Stomach (tissue), 4 donors: ENCODE measurements at regions not wholly inside any gene's neighbourhood (a gene's known extent, or its start where the extent isn't known, plus 50 kb on each side); places are given as distances from the start of the nearest gene placed in this dataset.

Source experiments
- POLR2A ChIP-seq, 4 donors: fragments of 450-650 bp; IDR thresholded peaks; one replicate each; pipeline ENCODE4 v1.6.1; 2016; ENCODE audit warnings: antibody characterized with exemption in 4 of 4, control low read depth in 2 of 4, mild to moderate bottlenecking in 1 of 4, moderate library complexity in 1 of 4
- POLR2AphosphoS5 ChIP-seq, 3 donors: sonication (generic); formaldehyde crosslinking; IDR thresholded peaks; one replicate each; pipeline ENCODE4 v1.6.1; 2016; ENCODE audit warnings: antibody characterized with exemption in 3 of 3
- TF ChIP-seq, protein P1 (sequence below), 7 experiments: fragments of 450-650 bp in 4 of 7; fragments of 200-600 bp in 3 of 7; sonication (generic) in 3 of 7; IDR thresholded peaks; one replicate each; pipeline ENCODE4 v1.5.1; 2016 to 2019; ENCODE audit warnings: antibody characterized with exemption in 7 of 7, control low read depth in 2 of 7, mild to moderate bottlenecking in 1 of 7

DNA sequence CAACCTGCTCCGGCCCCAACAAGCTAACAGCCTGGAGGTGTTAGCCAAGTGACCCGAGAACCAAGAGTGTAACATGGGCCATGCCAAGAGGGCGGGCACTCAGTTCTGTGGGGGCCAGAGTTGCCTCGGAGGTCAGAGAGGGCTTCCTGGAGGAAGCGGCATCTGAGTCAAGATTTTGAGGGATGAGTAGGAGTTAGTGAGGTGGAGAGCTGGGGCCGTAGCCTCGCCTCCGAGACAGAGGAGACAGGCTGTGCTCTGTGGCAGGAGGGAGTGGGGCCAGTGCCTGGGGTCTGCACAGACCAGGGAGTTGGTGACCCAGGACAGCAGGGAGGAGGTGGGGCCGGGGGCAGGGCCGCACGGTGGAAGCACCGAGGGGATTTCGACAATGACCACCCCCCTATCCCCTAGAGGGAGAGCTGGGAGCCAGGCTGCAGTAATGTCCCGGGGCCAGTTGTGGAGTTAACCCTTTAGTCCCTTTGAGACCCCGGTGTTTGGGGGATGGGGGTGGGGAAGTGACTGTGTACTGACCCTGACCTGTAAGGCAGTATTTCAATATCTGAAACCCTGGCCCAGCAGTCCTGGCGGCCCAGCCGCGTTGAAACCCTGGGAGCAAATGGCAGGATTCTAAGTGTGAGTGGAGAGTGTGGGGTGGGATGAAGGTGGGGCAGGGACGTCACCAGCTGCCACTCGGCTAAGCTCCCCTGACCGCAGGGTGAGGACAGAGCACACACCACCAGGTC is 148.7 kb upstream of the COL5A1 start:
- TF ChIP-seq, protein P1, sequence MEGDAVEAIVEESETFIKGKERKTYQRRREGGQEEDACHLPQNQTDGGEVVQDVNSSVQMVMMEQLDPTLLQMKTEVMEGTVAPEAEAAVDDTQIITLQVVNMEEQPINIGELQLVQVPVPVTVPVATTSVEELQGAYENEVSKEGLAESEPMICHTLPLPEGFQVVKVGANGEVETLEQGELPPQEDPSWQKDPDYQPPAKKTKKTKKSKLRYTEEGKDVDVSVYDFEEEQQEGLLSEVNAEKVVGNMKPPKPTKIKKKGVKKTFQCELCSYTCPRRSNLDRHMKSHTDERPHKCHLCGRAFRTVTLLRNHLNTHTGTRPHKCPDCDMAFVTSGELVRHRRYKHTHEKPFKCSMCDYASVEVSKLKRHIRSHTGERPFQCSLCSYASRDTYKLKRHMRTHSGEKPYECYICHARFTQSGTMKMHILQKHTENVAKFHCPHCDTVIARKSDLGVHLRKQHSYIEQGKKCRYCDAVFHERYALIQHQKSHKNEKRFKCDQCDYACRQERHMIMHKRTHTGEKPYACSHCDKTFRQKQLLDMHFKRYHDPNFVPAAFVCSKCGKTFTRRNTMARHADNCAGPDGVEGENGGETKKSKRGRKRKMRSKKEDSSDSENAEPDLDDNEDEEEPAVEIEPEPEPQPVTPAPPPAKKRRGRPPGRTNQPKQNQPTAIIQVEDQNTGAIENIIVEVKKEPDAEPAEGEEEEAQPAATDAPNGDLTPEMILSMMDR (IDR thresholded peaks at IDR 0.05) = no peak
- TF ChIP-seq POLR2A (IDR thresholded peaks at IDR 0.05) = no peak
- no peak for TF ChIP-seq POLR2AphosphoS5 (IDR thresholded peaks at IDR 0.05)
